KMS-11 (cell line): ENCODE measurements at regions not wholly inside any gene's neighbourhood (a gene's known extent, or its start where the extent isn't known, plus 50 kb on each side); places are given as distances from the start of the nearest gene placed in this dataset.

ENCODE experiments used
- H2AFZ ChIP-seq: fragments of 200-600 bp; sonication (generic); 2 replicates; pipeline ENCODE4 v1.6.1; 2016; ENCODE audit warnings: antibody characterized with exemption, mixed run types, low read depth
- H3K27ac ChIP-seq: fragments of 200-600 bp; sonication (generic); 2 replicates; pipeline ENCODE4 v1.6.1; 2016; ENCODE audit warnings: mild to moderate bottlenecking, mixed run types
- H3K27me3 ChIP-seq: fragments of 200-600 bp; sonication (generic); 2 replicates; pipeline ENCODE4 v1.6.1; 2017; ENCODE audit warnings: mild to moderate bottlenecking, low read depth, mixed run types, moderate library complexity; ENCODE audit not compliant: insufficient read depth
- H3K36me3 ChIP-seq: fragments of 200-600 bp; sonication (generic); 2 replicates; pipeline ENCODE4 v1.6.1; 2017; ENCODE audit warnings: mild to moderate bottlenecking, mixed run types; ENCODE audit not compliant: insufficient read depth
- H3K4me1 ChIP-seq: fragments of 200-600 bp; sonication (generic); 2 replicates; pipeline ENCODE4 v1.6.1; 2016; ENCODE audit warnings: mild to moderate bottlenecking, low read depth, mixed run types; ENCODE audit not compliant: poor library complexity, severe bottlenecking
- H3K4me2 ChIP-seq: fragments of 200-600 bp; sonication (generic); 2 replicates; pipeline ENCODE4 v1.7.0; 2016; ENCODE audit warnings: mild to moderate bottlenecking, mixed run types
- H3K4me3 ChIP-seq: fragments of 200-600 bp; sonication (generic); IDR thresholded peaks from 2 replicates; pipeline ENCODE4 v1.6.1; 2017; ENCODE audit warnings: low read depth, low read length, mixed read lengths; ENCODE audit not compliant: insufficient read depth
- H3K79me2 ChIP-seq: fragments of 200-600 bp; sonication (generic); 2 replicates; pipeline ENCODE4 v1.6.1; 2016; ENCODE audit warnings: low read depth, mixed run types; ENCODE audit not compliant: insufficient read depth
- H3K9ac ChIP-seq: fragments of 200-600 bp; sonication (generic); 2 replicates; pipeline ENCODE4 v1.6.1; 2016; ENCODE audit warnings: mild to moderate bottlenecking, mixed run types
- H4K20me1 ChIP-seq: fragments of 200-600 bp; sonication (generic); 2 replicates; pipeline ENCODE4 v1.6.1; 2016; ENCODE audit warnings: mild to moderate bottlenecking, mixed run types; ENCODE audit not compliant: insufficient read depth
- TF ChIP-seq, protein P1 (sequence below): fragments of 200-600 bp; sonication (generic); conservative IDR thresholded peaks from 2 replicates; pipeline ENCODE4 v1.6.1; 2017; ENCODE audit warnings: low read depth, mild to moderate bottlenecking, antibody characterized with exemption, low read length, moderate library complexity, mixed read lengths

- H3K79me2 ChIP-seq = no peaks in the 10 kb centered on the region
These were observed 235.3 kb upstream of the TANK start for GRCh38 chr2:160924936-160925353.

DNA sequence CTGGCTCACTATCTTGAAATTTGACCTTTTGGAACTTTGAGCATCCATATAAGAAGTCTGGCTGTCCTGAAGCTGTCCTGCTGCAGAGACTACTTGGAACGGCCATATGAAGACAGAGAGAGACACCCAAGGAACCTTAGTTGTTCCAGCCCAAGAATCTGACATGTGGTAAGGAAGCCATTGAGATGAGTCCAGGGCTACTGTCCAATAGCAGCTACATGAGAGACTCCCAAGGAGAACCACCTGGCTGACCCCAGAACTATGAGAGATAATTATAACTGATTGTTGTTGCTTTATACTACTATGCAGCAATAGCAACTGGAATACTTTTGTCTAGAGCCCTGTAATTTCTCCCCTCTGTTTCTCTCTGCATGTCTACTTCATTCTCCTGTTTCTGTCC, 234.3 kb upstream of the TANK start:
- H3K27me3 ChIP-seq = no peaks in the 10 kb centered on the region
- no peaks in the 10 kb centered on the region for H4K20me1 ChIP-seq
- peaks cover 22% of the 10 kb centered on the region for H3K4me1 ChIP-seq
- H3K4me3 ChIP-seq = no peak overlapping the region
- H2AFZ ChIP-seq = no peak overlapping the region
- H3K9ac ChIP-seq = no peak overlapping the region
- H3K27ac ChIP-seq = no peak overlapping the region
- TF ChIP-seq, protein P1, sequence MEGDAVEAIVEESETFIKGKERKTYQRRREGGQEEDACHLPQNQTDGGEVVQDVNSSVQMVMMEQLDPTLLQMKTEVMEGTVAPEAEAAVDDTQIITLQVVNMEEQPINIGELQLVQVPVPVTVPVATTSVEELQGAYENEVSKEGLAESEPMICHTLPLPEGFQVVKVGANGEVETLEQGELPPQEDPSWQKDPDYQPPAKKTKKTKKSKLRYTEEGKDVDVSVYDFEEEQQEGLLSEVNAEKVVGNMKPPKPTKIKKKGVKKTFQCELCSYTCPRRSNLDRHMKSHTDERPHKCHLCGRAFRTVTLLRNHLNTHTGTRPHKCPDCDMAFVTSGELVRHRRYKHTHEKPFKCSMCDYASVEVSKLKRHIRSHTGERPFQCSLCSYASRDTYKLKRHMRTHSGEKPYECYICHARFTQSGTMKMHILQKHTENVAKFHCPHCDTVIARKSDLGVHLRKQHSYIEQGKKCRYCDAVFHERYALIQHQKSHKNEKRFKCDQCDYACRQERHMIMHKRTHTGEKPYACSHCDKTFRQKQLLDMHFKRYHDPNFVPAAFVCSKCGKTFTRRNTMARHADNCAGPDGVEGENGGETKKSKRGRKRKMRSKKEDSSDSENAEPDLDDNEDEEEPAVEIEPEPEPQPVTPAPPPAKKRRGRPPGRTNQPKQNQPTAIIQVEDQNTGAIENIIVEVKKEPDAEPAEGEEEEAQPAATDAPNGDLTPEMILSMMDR = no peak
- no peaks in the 10 kb centered on the region for H3K36me3 ChIP-seq
- H3K4me2 ChIP-seq = no peak overlapping the region
- H3K79me2 ChIP-seq = no peaks in the 10 kb centered on the region

More at GRCh38 chr2:160924936-160925353, 235.3 kb upstream of the TANK start:
- TF ChIP-seq, protein P1 = no peak
- Histone ChIP-seq H4K20me1 (no peaks in the 10 kb centered on the region), H2AFZ (no peak overlapping the region), H3K4me1 (peaks cover 21% of the 10 kb centered on the region), H3K36me3 (no peaks in the 10 kb centered on the region), H3K4me3 (no peak overlapping the region), H3K4me2 (no peak overlapping the region), H3K27me3 (no peaks in the 10 kb centered on the region), H3K27ac (no peak overlapping the region), H3K9ac (no peak overlapping the region)

DNA sequence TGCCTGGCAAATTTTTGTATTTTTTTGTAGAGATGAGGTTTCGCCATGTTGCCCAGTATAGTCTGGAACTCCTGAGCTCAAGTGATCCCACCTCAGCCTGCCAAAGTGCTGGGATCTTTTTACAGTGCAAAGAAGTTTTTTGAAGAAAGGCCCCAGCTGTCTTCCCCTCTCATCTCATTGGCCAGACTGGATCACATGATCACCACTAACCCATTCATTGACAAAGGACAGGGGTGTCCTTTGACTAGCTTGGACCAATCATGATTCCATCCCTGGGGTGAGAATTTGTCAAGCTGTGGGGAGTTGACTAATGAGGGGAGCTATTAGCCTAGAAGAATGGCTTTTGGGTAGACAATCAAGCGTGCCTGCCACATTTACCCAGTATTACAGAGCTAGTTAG, 232.9 kb upstream of the TANK start:
- no peaks in the 10 kb centered on the region for H3K79me2 ChIP-seq
- TF ChIP-seq, protein P1 = no peak
- H2AFZ ChIP-seq = no peak overlapping the region
- H4K20me1 ChIP-seq = no peaks in the 10 kb centered on the region
- no peak overlapping the region for H3K4me2 ChIP-seq
- no peak overlapping the region for H3K9ac ChIP-seq
- peaks cover 22% of the 10 kb centered on the region for H3K4me1 ChIP-seq
- no peaks in the 10 kb centered on the region for H3K27me3 ChIP-seq
- H3K27ac ChIP-seq = no peak overlapping the region
- no peak overlapping the region for H3K4me3 ChIP-seq
- no peaks in the 10 kb centered on the region for H3K36me3 ChIP-seq

GRCh38 chr2:160928854-160929301, 231.3 kb upstream of the TANK start:
- no peaks in the 10 kb centered on the region for H4K20me1 ChIP-seq
- peak overlapping the region; percentile 43 for H3K4me2 ChIP-seq
- TF ChIP-seq, protein P1 = no peak
- no peaks in the 10 kb centered on the region for H3K79me2 ChIP-seq
- no peak overlapping the region for H3K27ac ChIP-seq
- no peaks in the 10 kb centered on the region for H3K36me3 ChIP-seq
- H3K4me3 ChIP-seq = no peak overlapping the region
- no peak overlapping the region for H3K9ac ChIP-seq
- H3K27me3 ChIP-seq = no peaks in the 10 kb centered on the region
- peaks cover 29% of the 10 kb centered on the region for H3K4me1 ChIP-seq
- no peak overlapping the region for H2AFZ ChIP-seq
